ENCODE measurements at regions not wholly inside any gene's neighbourhood (a gene's known extent, or its start where the extent isn't known, plus 50 kb on each side); places are given as distances from the start of the nearest gene placed in this dataset.

- Histone ChIP-seq H3K4me3 (ENCODE audit: low read length) (no peak overlapping the region), H3K9me3 (replicated peaks; ENCODE audit: control insufficient read depth, low read depth, low read length) (no peaks in the 10 kb centered on the region), H3K27ac (ENCODE audit: low read length) (no peak overlapping the region), H3K27me3 (ENCODE audit: control insufficient read depth, insufficient read depth, low read length) (no peaks in the 10 kb centered on the region), H3K4me1 (ENCODE audit: control insufficient read depth, insufficient read depth, low read length) (peaks cover 25% of the 10 kb centered on the region), H3K36me3 (ENCODE audit: control insufficient read depth, insufficient read depth, low read length) (peaks cover 98% of the 10 kb centered on the region)
- WGBS (ENCODE audit: insufficient coverage) = 89% methylated on average over 6 of the region's 15 CpGs
- no peak for DNase-seq
Observed at GRCh38 chr14:101022916-101023435, 119.5 kb upstream of the RTL1 start.

GRCh38 chr14:101024686-101025085 lies 121.2 kb upstream of the RTL1 start:
- no peaks in the 10 kb centered on the region for H3K9me3 ChIP-seq (replicated peaks; ENCODE audit: control insufficient read depth, low read depth, low read length)
- WGBS (ENCODE audit: insufficient coverage) = 95% methylated on average over 7 of the region's 11 CpGs
- DNase-seq = no peak
- no peak overlapping the region for H3K27ac ChIP-seq (ENCODE audit: low read length)
- H3K4me3 ChIP-seq (ENCODE audit: low read length) = no peak overlapping the region
- H3K36me3 ChIP-seq (ENCODE audit: control insufficient read depth, insufficient read depth, low read length) = peaks cover 100% of the 10 kb centered on the region
- no peaks in the 10 kb centered on the region for H3K27me3 ChIP-seq (ENCODE audit: control insufficient read depth, insufficient read depth, low read length)
- H3K4me1 ChIP-seq (ENCODE audit: control insufficient read depth, insufficient read depth, low read length) = peaks cover 26% of the 10 kb centered on the region

GRCh38 chr14:101025131-101025530 lies 121.6 kb upstream of the RTL1 start:
- Histone ChIP-seq H3K27ac (ENCODE audit: low read length) (no peak overlapping the region), H3K9me3 (replicated peaks; ENCODE audit: control insufficient read depth, low read depth, low read length) (no peaks in the 10 kb centered on the region), H3K4me1 (ENCODE audit: control insufficient read depth, insufficient read depth, low read length) (peaks cover 30% of the 10 kb centered on the region), H3K4me3 (ENCODE audit: low read length) (no peak overlapping the region), H3K36me3 (ENCODE audit: control insufficient read depth, insufficient read depth, low read length) (peaks cover 100% of the 10 kb centered on the region), H3K27me3 (ENCODE audit: control insufficient read depth, insufficient read depth, low read length) (no peaks in the 10 kb centered on the region)
- no peak for DNase-seq
- WGBS (ENCODE audit: insufficient coverage) = 92% methylated on average over 6 of the region's 8 CpGs

- Histone ChIP-seq H3K4me1 (ENCODE audit: control insufficient read depth, insufficient read depth, low read length) (peaks cover 26% of the 10 kb centered on the region), H3K9me3 (replicated peaks; ENCODE audit: control insufficient read depth, low read depth, low read length) (no peaks in the 10 kb centered on the region), H3K4me3 (ENCODE audit: low read length) (no peak overlapping the region), H3K27me3 (ENCODE audit: control insufficient read depth, insufficient read depth, low read length) (no peaks in the 10 kb centered on the region), H3K27ac (ENCODE audit: low read length) (peak overlapping the region; percentile 42), H3K36me3 (ENCODE audit: control insufficient read depth, insufficient read depth, low read length) (peaks cover 100% of the 10 kb centered on the region)
- WGBS (ENCODE audit: insufficient coverage) = 84% methylated on average over 17 of the region's 19 CpGs
- no peak for DNase-seq
Observed at GRCh38 chr14:101025696-101026095, 122.2 kb upstream of the RTL1 start.

GRCh38 chr14:101026341-101026740 lies 122.8 kb upstream of the RTL1 start:
- Histone ChIP-seq H3K4me3 (ENCODE audit: low read length) (no peak overlapping the region), H3K36me3 (ENCODE audit: control insufficient read depth, insufficient read depth, low read length) (peaks cover 100% of the 10 kb centered on the region), H3K27me3 (ENCODE audit: control insufficient read depth, insufficient read depth, low read length) (no peaks in the 10 kb centered on the region), H3K4me1 (ENCODE audit: control insufficient read depth, insufficient read depth, low read length) (peaks cover 21% of the 10 kb centered on the region), H3K9me3 (replicated peaks; ENCODE audit: control insufficient read depth, low read depth, low read length) (no peaks in the 10 kb centered on the region), H3K27ac (ENCODE audit: low read length) (no peak overlapping the region)
- 94% methylated on average over 2 of the region's 7 CpGs for whole genome bisulfite sequencing (ENCODE audit: insufficient coverage)
- no peak for DNase-seq

- peaks cover 100% of the 10 kb centered on the region for H3K36me3 ChIP-seq (ENCODE audit: control insufficient read depth, insufficient read depth, low read length)
- no peak overlapping the region for H3K4me3 ChIP-seq (ENCODE audit: low read length)
- no peaks in the 10 kb centered on the region for H3K9me3 ChIP-seq (replicated peaks; ENCODE audit: control insufficient read depth, low read depth, low read length)
- no peak for DNase-seq
- H3K4me1 ChIP-seq (ENCODE audit: control insufficient read depth, insufficient read depth, low read length) = peaks cover 20% of the 10 kb centered on the region
- no peak overlapping the region for H3K27ac ChIP-seq (ENCODE audit: low read length)
- WGBS (ENCODE audit: insufficient coverage) = 93% methylated on average over 8 of the region's 10 CpGs
- no peaks in the 10 kb centered on the region for H3K27me3 ChIP-seq (ENCODE audit: control insufficient read depth, insufficient read depth, low read length)
Observed at GRCh38 chr14:101027291-101027690, 123.8 kb upstream of the RTL1 start.

- Histone ChIP-seq H3K27me3 (ENCODE audit: control insufficient read depth, insufficient read depth, low read length) (no peaks in the 10 kb centered on the region), H3K36me3 (ENCODE audit: control insufficient read depth, insufficient read depth, low read length) (peaks cover 100% of the 10 kb centered on the region), H3K4me1 (ENCODE audit: control insufficient read depth, insufficient read depth, low read length) (peaks cover 20% of the 10 kb centered on the region), H3K9me3 (replicated peaks; ENCODE audit: control insufficient read depth, low read depth, low read length) (no peaks in the 10 kb centered on the region), H3K27ac (ENCODE audit: low read length) (no peak overlapping the region), H3K4me3 (ENCODE audit: low read length) (no peak overlapping the region)
- no peak for DNase-seq
- 90% methylated on average over 5 of the region's 5 CpGs for WGBS (ENCODE audit: insufficient coverage)
Observed at GRCh38 chr14:101027966-101028365, 124.4 kb upstream of the RTL1 start.

- peaks cover 20% of the 10 kb centered on the region for H3K4me1 ChIP-seq (ENCODE audit: control insufficient read depth, insufficient read depth, low read length)
- H3K9me3 ChIP-seq (replicated peaks; ENCODE audit: control insufficient read depth, low read depth, low read length) = no peaks in the 10 kb centered on the region
- peaks cover 98% of the 10 kb centered on the region for H3K36me3 ChIP-seq (ENCODE audit: control insufficient read depth, insufficient read depth, low read length)
- DNase-seq = no peak
- 82% methylated on average over 12 of the region's 20 CpGs for WGBS (ENCODE audit: insufficient coverage)
- no peaks in the 10 kb centered on the region for H3K27me3 ChIP-seq (ENCODE audit: control insufficient read depth, insufficient read depth, low read length)
- H3K4me3 ChIP-seq (ENCODE audit: low read length) = no peak overlapping the region
- no peak overlapping the region for H3K27ac ChIP-seq (ENCODE audit: low read length)
Observed at GRCh38 chr14:101028971-101029667, 125.6 kb upstream of the RTL1 start.

- Histone ChIP-seq H3K4me3 (ENCODE audit: low read length) (no peak overlapping the region), H3K27ac (ENCODE audit: low read length) (peak overlapping the region; percentile 13), H3K9me3 (replicated peaks; ENCODE audit: control insufficient read depth, low read depth, low read length) (no peaks in the 10 kb centered on the region), H3K27me3 (ENCODE audit: control insufficient read depth, insufficient read depth, low read length) (no peaks in the 10 kb centered on the region), H3K4me1 (ENCODE audit: control insufficient read depth, insufficient read depth, low read length) (peaks cover 19% of the 10 kb centered on the region), H3K36me3 (ENCODE audit: control insufficient read depth, insufficient read depth, low read length) (peaks cover 97% of the 10 kb centered on the region)
- no peak for DNase-seq
- WGBS (ENCODE audit: insufficient coverage) = 92% methylated on average over 17 of the region's 25 CpGs
Observed at GRCh38 chr14:101029668-101030290, 126.3 kb upstream of the RTL1 start.

- no peak overlapping the region for H3K27ac ChIP-seq (ENCODE audit: low read length)
- H3K4me1 ChIP-seq (ENCODE audit: control insufficient read depth, insufficient read depth, low read length) = peaks cover 16% of the 10 kb centered on the region
- no peak overlapping the region for H3K4me3 ChIP-seq (ENCODE audit: low read length)
- peaks cover 97% of the 10 kb centered on the region for H3K36me3 ChIP-seq (ENCODE audit: control insufficient read depth, insufficient read depth, low read length)
- 89% methylated on average over 12 of the region's 14 CpGs for WGBS (ENCODE audit: insufficient coverage)
- no peak for DNase-seq
- H3K9me3 ChIP-seq (replicated peaks; ENCODE audit: control insufficient read depth, low read depth, low read length) = no peaks in the 10 kb centered on the region
- no peaks in the 10 kb centered on the region for H3K27me3 ChIP-seq (ENCODE audit: control insufficient read depth, insufficient read depth, low read length)
Observed at GRCh38 chr14:101030586-101030985, 127.1 kb upstream of the RTL1 start.

Data from muscle of leg (tissue), 3 donors.